Stomach (tissue), 4 donors: ENCODE measurements at regions not wholly inside any gene's neighbourhood (a gene's known extent, or its start where the extent isn't known, plus 50 kb on each side); places are given as distances from the start of the nearest gene placed in this dataset.
"Not testable (repeated sequence)": the region's sequence is repeated elsewhere in the genome, so short reads cannot be mapped to it uniquely, and the experiment has no call there.

Experiments
- CTCF ChIP-seq, 7 experiments: fragments of 450-650 bp in 4 of 7; fragments of 200-600 bp in 3 of 7; sonication (generic) in 3 of 7; IDR thresholded peaks; one replicate each; pipeline ENCODE4 v1.5.1; 2016 to 2019; ENCODE audit warnings: antibody characterized with exemption in 7 of 7, control low read depth in 2 of 7, mild to moderate bottlenecking in 1 of 7
- EP300 ChIP-seq: sonication (generic); formaldehyde crosslinking; IDR thresholded peaks from one replicate; pipeline ENCODE4 v1.6.1; 2017; ENCODE audit warnings: antibody characterized with exemption
- POLR2A ChIP-seq, 4 donors: fragments of 450-650 bp; IDR thresholded peaks; one replicate each; pipeline ENCODE4 v1.6.1; 2016; ENCODE audit warnings: antibody characterized with exemption in 4 of 4, control low read depth in 2 of 4, mild to moderate bottlenecking in 1 of 4, moderate library complexity in 1 of 4
- POLR2AphosphoS5 ChIP-seq, 3 donors: sonication (generic); formaldehyde crosslinking; IDR thresholded peaks; one replicate each; pipeline ENCODE4 v1.6.1; 2016; ENCODE audit warnings: antibody characterized with exemption in 3 of 3

DNA sequence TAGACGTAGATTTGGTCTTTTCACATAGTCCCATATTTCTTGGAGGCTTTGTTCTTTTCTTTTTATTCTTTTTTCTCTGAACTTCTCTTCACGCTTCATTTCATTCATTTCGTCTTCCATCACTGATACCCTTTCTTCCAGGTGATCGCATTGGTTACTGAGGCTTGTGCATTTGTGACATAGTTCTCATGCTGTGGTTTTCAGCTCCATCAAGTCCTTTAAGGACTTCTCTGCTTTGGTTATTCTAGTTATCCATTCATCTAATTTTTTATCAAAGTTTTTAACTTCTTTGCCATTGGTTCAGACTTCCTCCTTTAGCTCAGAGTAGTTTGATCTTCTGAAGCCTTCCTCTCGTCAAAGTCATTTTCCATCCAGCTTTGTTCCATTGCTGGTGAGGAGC, 125.8 kb downstream of the PRL start:
- not testable (repeated sequence) for TF ChIP-seq POLR2AphosphoS5 (IDR thresholded peaks at IDR 0.05); CTCF (IDR thresholded peaks at IDR 0.05); POLR2A (IDR thresholded peaks at IDR 0.05); EP300
